ENCODE measurements at regions not wholly inside any gene's neighbourhood (a gene's known extent, or its start where the extent isn't known, plus 50 kb on each side); places are given as distances from the start of the nearest gene placed in this dataset.
"Not testable (repeated sequence)": the region's sequence is repeated elsewhere in the genome, so short reads cannot be mapped to it uniquely, and the experiment has no call there.

DNA sequence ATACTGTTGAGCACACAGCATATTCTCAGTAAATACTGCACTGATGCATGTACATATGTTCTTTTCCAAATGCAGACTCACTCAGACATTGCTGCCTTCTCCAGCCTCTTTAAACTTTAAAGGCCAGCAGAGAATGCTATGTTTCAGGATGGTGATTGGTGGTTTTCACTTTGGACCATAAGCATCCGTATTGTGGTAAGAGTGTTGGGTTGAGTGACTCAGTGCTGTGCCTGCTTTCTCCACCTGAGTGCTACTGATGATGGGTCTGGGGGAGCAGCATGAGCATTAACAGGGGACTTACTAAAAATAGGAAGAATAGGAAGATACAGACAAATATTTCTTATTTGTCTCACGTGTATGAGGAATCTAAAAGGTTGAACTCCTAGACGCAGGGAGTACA, 56.3 kb upstream of the ZNF92 start:
- H3K27ac Mint-ChIP-seq: no peak overlapping the region
- peaks cover 5% of the 10 kb centered on the region for H3K4me1 Mint-ChIP-seq
- ATAC-seq (no peak), DNase-seq (no peak)
- no peaks in the 10 kb centered on the region for H3K9me3 ChIP-seq (ENCODE audit: control insufficient read depth, low read length, poor library complexity, severe bottlenecking)
- no peak overlapping the region for H3K4me3 Mint-ChIP-seq
- peaks cover 16% of the 10 kb centered on the region for H3K27me3 Mint-ChIP-seq
- H3K36me3 Mint-ChIP-seq (ENCODE audit: low read depth): no peaks in the 10 kb centered on the region

DNA sequence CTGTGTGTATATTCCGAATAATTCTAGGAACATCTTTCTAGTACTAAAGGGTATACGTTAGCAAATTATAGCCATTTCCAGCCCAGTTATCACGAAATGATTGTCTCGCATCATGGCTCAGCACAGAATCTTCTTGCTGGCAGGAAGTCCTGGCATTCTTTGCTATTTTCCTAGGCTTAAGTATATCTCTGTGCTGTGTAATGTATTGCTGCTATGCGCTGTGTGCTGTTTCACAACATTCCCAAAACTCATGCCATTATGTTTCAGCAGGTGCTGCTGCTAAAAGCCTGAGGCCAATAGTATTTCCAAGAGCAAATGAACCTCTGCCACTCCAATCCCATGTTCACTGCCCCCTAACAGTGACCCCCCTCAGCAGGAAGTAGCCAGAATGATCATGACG, 62.9 kb upstream of the ZNF92 start:
- Mint-ChIP-seq H3K27me3 (peaks cover 10% of the 10 kb centered on the region), H3K4me1 (peaks cover 5% of the 10 kb centered on the region), H3K36me3 (ENCODE audit: low read depth) (no peaks in the 10 kb centered on the region), H3K27ac (no peak overlapping the region), H3K4me3 (no peak overlapping the region)
- ATAC-seq (no peak), DNase-seq (no peak)
- H3K9me3 ChIP-seq (ENCODE audit: control insufficient read depth, low read length, poor library complexity, severe bottlenecking): no peaks in the 10 kb centered on the region

DNA sequence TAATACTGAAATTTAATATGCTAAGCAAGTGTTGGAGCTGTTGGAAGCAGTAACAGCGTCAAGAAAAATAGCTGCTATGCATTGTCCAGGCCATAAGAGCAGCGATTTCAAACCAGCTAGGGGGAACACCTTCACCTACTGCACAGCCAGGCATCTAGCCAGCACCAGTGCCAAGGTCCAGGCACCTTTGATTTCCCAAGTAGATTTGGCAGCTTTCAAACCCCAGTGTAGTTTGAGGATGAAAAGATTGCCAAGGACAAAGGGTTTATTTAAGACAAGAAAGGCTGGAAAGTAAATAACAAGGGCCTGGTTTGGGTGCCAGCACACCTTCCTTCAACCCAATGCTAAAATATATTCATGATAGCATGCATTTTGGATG, 65.4 kb upstream of the ZNF92 start:
- Mint-ChIP-seq H3K36me3 (ENCODE audit: low read depth) (no peaks in the 10 kb centered on the region), H3K27me3 (peaks cover 7% of the 10 kb centered on the region), H3K4me3 (no peak overlapping the region), H3K27ac (no peak overlapping the region), H3K4me1 (peaks cover 5% of the 10 kb centered on the region)
- DNase-seq (no peak), ATAC-seq (no peak)
- no peaks in the 10 kb centered on the region for H3K9me3 ChIP-seq (ENCODE audit: control insufficient read depth, low read length, poor library complexity, severe bottlenecking)

DNA sequence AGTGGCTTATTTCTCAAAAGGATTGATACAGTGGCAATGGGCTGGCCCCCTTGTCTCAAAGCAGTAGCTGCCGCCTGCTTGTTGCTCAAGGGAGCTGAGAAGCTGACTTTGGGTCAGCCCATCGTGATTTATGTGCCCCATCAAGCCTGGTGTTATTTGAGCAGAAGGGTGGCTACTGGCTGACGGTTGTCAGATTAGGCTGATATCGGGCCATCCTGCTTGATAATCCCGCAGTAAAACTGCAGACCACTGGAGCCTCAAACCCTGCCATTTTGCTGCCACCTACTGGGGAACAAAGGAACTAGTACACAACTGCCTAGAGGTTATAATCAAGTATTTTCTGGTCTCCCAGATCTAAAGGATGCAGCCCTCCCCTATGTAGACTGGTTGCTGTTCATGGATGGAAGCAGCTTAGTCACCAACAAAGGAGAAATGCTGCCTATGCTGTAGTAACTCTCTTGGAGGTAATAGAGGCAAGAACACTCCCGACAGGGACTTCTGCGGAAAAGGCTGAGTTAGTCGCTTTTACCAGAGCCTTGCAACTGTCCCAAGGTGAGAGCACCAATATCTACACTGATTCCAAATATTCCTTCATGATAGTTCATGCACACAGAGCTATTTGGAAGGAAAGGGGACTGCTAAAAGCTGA, 65.9 kb upstream of the ZNF92 start:
- DNase-seq (peak in 1 of 3 donors; percentile 27), ATAC-seq (peak; percentile 72)
- Mint-ChIP-seq H3K27ac (no peak overlapping the region), H3K4me3 (no peak overlapping the region), H3K4me1 (peaks cover 3% of the 10 kb centered on the region), H3K36me3 (ENCODE audit: low read depth) (no peaks in the 10 kb centered on the region), H3K27me3 (peaks cover 7% of the 10 kb centered on the region)
- no peaks in the 10 kb centered on the region for H3K9me3 ChIP-seq (ENCODE audit: control insufficient read depth, low read length, poor library complexity, severe bottlenecking)

DNA sequence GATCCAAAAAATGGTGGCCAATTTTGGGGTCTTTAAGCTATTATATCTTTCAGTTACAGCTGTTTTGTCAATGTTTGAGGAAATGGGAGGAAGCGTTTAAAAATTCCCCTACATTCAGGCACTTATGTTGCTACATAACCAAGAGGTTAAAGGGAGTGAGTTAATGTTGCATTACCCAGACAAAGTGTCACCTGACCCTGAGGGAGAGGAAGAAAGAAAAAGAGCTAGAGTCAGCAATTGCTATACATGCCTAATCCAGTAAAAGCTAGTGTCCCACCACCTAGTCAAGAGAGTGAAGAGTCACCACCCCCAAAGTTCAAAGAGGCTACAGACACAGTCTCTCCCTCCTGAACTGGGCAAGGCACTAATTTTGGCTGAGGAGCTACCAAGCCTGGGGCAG, 69.5 kb upstream of the ZNF92 start:
- no peak for DNase-seq
- Mint-ChIP-seq H3K27ac (no peak overlapping the region), H3K4me1 (peaks cover 3% of the 10 kb centered on the region), H3K27me3 (peaks cover 21% of the 10 kb centered on the region), H3K36me3 (ENCODE audit: low read depth) (no peaks in the 10 kb centered on the region), H3K4me3 (no peak overlapping the region)
- H3K9me3 ChIP-seq (ENCODE audit: control insufficient read depth, low read length, poor library complexity, severe bottlenecking): no peaks in the 10 kb centered on the region
- no peak for ATAC-seq

DNA sequence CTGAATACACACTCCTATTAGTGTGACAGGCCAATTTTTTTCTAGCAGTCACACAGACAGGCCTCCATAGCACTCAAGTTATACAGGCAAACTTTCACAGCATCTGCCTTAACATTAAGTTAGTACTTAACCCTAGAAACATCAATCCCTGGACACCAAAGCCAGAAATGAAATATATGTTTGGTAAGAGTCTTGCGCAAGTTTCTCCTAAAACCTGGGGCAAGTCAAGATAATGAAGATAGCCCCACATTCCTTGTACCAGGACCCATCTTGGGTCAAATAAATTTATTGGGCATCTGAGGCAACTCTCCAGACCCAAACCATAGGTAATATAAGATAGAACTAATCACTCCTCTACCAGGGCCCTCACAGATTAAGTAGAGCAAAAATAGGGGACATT, 70.8 kb upstream of the ZNF92 start:
- ATAC-seq: no peak
- no peaks in the 10 kb centered on the region for H3K9me3 ChIP-seq (ENCODE audit: control insufficient read depth, low read length, poor library complexity, severe bottlenecking)
- Mint-ChIP-seq H3K4me1 (peaks cover 3% of the 10 kb centered on the region), H3K27me3 (peaks cover 21% of the 10 kb centered on the region), H3K4me3 (no peak overlapping the region), H3K27ac (no peak overlapping the region), H3K36me3 (ENCODE audit: low read depth) (no peaks in the 10 kb centered on the region)
- no peak for DNase-seq

DNA sequence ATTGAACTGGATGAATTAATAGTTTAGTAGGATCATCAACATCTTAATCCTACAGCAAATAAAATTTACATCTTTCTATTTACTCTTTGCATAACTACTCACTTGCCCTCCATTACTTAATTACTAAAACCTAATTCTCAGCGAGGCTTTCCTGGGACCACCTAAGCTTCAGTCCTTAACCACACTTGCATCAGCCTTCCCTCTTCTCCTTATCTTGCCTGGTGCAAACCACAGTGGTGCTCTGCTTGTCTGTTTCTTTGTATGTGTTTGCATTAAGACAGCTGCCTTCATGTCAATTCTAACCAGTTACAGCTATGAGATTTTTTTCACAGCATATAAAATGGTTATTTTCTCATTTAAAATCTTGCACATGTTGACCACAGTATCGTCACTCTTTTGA, 72.6 kb upstream of the ZNF92 start:
- no peaks in the 10 kb centered on the region for H3K9me3 ChIP-seq (ENCODE audit: control insufficient read depth, low read length, poor library complexity, severe bottlenecking)
- DNase-seq (no peak), ATAC-seq (no peak)
- H3K4me1 Mint-ChIP-seq: peaks cover 3% of the 10 kb centered on the region
- H3K27me3 Mint-ChIP-seq: peaks cover 26% of the 10 kb centered on the region
- H3K27ac Mint-ChIP-seq: no peak overlapping the region
- no peak overlapping the region for H3K4me3 Mint-ChIP-seq
- H3K36me3 Mint-ChIP-seq (ENCODE audit: low read depth): no peaks in the 10 kb centered on the region

DNA sequence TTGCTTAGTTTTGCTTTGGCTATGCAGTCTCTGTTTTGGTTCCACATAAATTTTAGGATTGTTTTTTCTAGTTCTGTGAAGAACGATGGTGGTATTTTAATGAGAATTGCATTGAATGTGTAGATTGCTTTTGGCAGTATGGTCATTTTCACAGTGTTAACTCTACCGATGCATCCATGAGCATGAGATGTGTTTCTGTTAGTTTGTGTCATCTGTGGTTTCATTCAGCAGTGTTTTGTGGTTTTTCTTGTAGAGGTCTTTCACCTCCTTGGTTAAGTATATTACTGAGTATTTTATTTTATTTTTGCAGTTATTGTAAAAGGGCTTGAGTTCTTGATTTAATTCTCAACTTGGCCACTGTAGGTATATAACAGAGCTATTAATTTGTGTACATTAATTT, 78.2 kb upstream of the ZNF92 start:
- Mint-ChIP-seq H3K36me3 (ENCODE audit: low read depth) (no peaks in the 10 kb centered on the region), H3K4me3 (no peak overlapping the region), H3K4me1 (no peaks in the 10 kb centered on the region), H3K27me3 (peaks cover 10% of the 10 kb centered on the region), H3K27ac (no peak overlapping the region)
- H3K9me3 ChIP-seq (ENCODE audit: control insufficient read depth, low read length, poor library complexity, severe bottlenecking): no peaks in the 10 kb centered on the region
- no peak for DNase-seq
- no peak for ATAC-seq

DNA sequence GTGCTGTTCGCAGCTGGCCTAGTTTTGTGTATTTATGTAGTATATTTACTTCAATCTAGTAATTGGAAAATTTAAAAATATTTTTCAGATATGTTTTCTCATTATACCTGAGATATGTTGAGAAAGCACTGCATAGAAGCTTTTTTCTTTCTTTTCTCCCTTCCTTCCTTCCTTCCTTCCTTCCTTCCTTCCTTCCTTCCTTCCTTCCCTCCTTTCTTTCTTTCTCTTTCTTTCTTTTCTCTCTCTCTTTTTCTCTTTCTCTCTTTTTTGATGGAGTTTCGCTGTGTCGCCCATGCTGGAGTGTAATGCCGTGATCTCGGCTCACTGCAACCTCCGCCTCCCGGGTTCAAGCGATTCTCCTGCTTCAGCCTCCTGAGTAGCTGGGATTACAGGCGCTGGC, 83.3 kb upstream of the ZNF92 start:
- ATAC-seq; H3K9me3 ChIP-seq (ENCODE audit: control insufficient read depth, low read length, poor library complexity, severe bottlenecking); H3K27me3 Mint-ChIP-seq; H3K4me3 Mint-ChIP-seq; H3K4me1 Mint-ChIP-seq; DNase-seq; H3K36me3 Mint-ChIP-seq (ENCODE audit: low read depth): not testable (repeated sequence)
- peak overlapping the region; percentile 43 for H3K27ac Mint-ChIP-seq

DNA sequence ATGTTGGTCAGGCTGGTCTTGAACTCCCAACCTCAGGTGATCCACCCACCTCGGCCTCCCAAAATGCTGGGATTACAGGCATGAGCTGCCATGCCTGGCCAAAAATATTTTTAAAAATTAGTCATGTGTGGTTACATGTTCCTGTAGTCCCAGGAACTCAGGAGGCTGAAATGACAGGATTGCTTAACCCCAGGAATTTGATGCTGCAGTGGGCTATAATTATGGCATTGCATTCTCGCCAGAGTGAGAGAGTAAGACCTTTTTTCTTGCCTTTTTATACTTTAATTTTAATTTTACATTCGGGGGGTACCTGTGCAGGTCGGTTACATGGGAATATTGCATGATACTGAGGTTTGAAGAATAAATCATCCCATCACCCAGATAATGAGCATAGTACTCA, 86.6 kb upstream of the ZNF92 start:
- no peak overlapping the region for H3K4me3 Mint-ChIP-seq
- DNase-seq (no peak), ATAC-seq (no peak)
- no peaks in the 10 kb centered on the region for H3K4me1 Mint-ChIP-seq
- H3K9me3 ChIP-seq (ENCODE audit: control insufficient read depth, low read length, poor library complexity, severe bottlenecking): no peaks in the 10 kb centered on the region
- H3K27me3 Mint-ChIP-seq: no peaks in the 10 kb centered on the region
- H3K27ac Mint-ChIP-seq: no peak overlapping the region
- no peaks in the 10 kb centered on the region for H3K36me3 Mint-ChIP-seq (ENCODE audit: low read depth)

DNA sequence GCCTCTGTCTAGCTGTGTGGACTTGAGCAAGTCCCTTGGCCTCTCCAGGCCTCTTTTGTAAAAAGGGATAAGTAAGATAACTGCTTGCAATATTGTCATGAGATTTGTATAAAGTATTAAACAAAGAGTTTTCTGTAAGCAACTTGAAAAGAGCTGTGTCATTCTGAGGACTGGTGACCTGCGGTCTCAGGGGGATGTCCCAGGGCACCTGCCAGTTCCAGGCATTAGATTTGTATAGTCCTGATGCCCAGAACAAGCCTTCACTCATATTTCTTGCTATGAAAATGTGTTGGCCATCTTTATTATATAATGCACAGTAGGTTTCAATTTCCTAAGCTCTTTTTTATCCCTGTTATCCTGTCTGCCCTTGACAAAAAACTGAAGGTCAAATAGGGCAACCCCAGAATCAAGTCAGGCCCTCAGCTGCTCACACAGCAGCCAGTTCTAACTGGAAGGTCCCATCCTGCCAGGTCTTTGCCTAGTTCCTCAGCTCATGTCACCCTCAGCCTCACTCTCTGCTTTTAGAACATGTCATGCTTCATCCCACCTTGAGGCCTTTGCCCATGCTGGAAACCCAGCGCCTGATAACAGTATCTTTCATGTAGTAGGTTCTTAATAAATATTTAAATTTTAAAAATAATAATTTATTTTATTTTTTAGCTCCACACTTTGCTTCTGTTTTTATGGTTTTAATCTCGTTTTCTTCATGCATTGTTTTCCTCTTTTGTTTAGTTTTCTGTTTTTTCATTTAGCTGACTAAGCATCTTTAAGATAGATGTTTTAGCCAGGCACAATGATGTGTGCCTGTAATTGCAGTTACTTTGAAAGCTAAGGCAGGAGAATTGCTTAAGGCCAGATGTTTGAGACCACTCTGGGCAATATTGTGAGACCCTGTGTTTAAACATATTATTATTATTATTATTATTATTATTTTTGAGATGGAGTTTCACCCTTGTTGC, 87.5 kb upstream of the ZNF92 start:
- DNase-seq (no peak), ATAC-seq (no peak)
- Mint-ChIP-seq H3K36me3 (ENCODE audit: low read depth) (no peaks in the 10 kb centered on the region), H3K4me3 (no peak overlapping the region), H3K4me1 (no peaks in the 10 kb centered on the region), H3K27me3 (peaks cover 7% of the 10 kb centered on the region), H3K27ac (no peak overlapping the region)
- H3K9me3 ChIP-seq (ENCODE audit: control insufficient read depth, low read length, poor library complexity, severe bottlenecking): no peaks in the 10 kb centered on the region

DNA sequence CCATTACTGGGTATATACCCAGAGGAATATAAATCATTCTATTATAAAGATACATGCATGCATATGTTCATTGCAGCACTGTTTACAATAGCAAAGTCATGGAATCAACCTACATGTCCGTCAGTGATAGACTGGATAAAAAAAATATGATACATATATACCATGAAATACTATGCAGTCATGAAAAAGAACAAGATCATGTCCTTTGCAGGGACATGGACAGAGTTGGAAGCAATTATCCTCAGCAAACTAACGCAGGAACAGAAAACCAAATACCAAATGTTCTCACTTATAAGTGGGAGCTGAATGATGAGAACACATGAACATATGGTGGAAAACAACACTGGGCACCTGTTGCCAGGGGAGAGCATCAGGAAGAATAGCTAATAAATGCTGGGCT, 88.4 kb upstream of the ZNF92 start:
- not testable (repeated sequence) for DNase-seq; H3K4me1 Mint-ChIP-seq; ATAC-seq; H3K27ac Mint-ChIP-seq; H3K9me3 ChIP-seq (ENCODE audit: control insufficient read depth, low read length, poor library complexity, severe bottlenecking); H3K36me3 Mint-ChIP-seq (ENCODE audit: low read depth); H3K4me3 Mint-ChIP-seq
- H3K27me3 Mint-ChIP-seq: peaks cover 16% of the 10 kb centered on the region

DNA sequence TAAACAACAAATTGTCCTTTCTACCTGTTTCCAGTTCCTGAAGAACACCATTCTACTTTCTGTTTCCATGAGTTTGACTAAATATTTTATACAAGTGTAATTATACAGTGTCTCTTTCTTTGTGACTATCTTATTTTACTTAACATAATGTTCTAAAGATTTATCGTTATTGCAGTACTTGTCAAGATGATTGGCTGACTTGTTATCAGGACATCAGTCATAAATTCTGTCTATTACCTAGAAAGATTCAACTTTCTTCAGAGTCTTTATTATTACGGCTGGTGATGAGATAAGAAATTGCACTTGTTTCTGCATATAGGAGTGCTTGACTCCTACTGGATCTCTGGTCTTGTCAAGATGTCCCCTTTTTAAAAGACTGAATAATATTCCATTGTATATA, 93.9 kb upstream of the ZNF92 start:
- Mint-ChIP-seq H3K27ac (no peak overlapping the region), H3K4me1 (no peaks in the 10 kb centered on the region), H3K4me3 (no peak overlapping the region), H3K36me3 (ENCODE audit: low read depth) (no peaks in the 10 kb centered on the region), H3K27me3 (peaks cover 24% of the 10 kb centered on the region)
- H3K9me3 ChIP-seq (ENCODE audit: control insufficient read depth, low read length, poor library complexity, severe bottlenecking): no peaks in the 10 kb centered on the region
- no peak for ATAC-seq
- DNase-seq: no peak

DNA sequence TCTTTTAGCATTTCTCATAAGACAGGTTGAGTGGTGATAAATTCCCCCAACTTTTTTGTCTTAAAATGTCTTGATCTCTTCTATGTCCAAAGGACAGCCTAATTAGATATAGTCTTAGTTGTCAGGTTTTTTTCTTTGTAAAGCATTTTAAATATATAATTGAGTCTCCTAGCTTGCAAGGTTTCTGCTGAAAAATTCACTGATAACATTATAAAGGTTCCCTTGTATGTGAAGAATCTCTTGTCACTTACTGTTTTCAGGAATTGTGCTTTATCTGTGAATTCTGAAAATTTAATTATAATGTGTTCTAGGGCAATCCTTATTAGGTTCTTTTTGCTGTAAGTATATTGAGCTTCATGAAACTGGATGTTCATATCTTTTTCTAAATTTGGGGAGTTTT, 96.8 kb upstream of the ZNF92 start:
- H3K27me3 Mint-ChIP-seq: peaks cover 37% of the 10 kb centered on the region
- H3K9me3 ChIP-seq (ENCODE audit: control insufficient read depth, low read length, poor library complexity, severe bottlenecking): no peaks in the 10 kb centered on the region
- H3K4me3 Mint-ChIP-seq: no peak overlapping the region
- DNase-seq (no peak), ATAC-seq (no peak)
- H3K27ac Mint-ChIP-seq: no peak overlapping the region
- H3K4me1 Mint-ChIP-seq: no peaks in the 10 kb centered on the region
- peaks cover under 1% of the 10 kb centered on the region for H3K36me3 Mint-ChIP-seq (ENCODE audit: low read depth)
